ENCODE measurements at regions not wholly inside any gene's neighbourhood (a gene's known extent, or its start where the extent isn't known, plus 50 kb on each side); places are given as distances from the start of the nearest gene placed in this dataset.

DNA sequence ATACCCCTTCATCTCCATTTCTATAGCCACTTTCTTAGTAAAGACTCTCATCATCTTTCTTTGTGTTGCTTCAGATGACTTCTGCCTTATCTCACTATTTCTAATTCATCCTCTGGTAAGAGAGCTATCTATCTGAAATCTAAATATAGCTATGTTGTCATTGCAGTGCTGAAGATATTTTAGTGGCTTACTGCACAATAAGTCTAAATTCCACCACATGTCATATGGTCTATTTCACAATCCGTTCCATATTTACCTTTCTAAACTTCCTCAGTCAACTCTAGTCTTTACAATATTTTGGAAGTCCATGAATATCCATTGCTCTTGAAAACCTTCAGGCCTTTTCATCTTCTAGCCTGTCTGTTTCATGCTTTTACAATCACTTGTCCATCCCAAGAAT lies 465.1 kb upstream of the SLC10A2 start:
- TF ChIP-seq ZFP3 (tag by site-specific recombination; IDR thresholded peaks at IDR 0.05; ENCODE audit: low read depth) (no peak), ZXDB (tag by site-specific recombination; IDR thresholded peaks at IDR 0.05) (no peak), ZNF629 (tag by site-specific recombination; IDR thresholded peaks at IDR 0.05) (no peak), PRDM1 (tag by site-specific recombination; IDR thresholded peaks at IDR 0.05) (no peak), ZNF843 (tag by site-specific recombination; IDR thresholded peaks at IDR 0.05) (no peak), ZNF548 (tag by site-specific recombination; IDR thresholded peaks at IDR 0.05) (no peak)
- TF ChIP-seq, protein P1, sequence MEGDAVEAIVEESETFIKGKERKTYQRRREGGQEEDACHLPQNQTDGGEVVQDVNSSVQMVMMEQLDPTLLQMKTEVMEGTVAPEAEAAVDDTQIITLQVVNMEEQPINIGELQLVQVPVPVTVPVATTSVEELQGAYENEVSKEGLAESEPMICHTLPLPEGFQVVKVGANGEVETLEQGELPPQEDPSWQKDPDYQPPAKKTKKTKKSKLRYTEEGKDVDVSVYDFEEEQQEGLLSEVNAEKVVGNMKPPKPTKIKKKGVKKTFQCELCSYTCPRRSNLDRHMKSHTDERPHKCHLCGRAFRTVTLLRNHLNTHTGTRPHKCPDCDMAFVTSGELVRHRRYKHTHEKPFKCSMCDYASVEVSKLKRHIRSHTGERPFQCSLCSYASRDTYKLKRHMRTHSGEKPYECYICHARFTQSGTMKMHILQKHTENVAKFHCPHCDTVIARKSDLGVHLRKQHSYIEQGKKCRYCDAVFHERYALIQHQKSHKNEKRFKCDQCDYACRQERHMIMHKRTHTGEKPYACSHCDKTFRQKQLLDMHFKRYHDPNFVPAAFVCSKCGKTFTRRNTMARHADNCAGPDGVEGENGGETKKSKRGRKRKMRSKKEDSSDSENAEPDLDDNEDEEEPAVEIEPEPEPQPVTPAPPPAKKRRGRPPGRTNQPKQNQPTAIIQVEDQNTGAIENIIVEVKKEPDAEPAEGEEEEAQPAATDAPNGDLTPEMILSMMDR (tag by site-specific recombination; IDR thresholded peaks at IDR 0.05) = no peak
- TF ChIP-seq, protein P2, sequence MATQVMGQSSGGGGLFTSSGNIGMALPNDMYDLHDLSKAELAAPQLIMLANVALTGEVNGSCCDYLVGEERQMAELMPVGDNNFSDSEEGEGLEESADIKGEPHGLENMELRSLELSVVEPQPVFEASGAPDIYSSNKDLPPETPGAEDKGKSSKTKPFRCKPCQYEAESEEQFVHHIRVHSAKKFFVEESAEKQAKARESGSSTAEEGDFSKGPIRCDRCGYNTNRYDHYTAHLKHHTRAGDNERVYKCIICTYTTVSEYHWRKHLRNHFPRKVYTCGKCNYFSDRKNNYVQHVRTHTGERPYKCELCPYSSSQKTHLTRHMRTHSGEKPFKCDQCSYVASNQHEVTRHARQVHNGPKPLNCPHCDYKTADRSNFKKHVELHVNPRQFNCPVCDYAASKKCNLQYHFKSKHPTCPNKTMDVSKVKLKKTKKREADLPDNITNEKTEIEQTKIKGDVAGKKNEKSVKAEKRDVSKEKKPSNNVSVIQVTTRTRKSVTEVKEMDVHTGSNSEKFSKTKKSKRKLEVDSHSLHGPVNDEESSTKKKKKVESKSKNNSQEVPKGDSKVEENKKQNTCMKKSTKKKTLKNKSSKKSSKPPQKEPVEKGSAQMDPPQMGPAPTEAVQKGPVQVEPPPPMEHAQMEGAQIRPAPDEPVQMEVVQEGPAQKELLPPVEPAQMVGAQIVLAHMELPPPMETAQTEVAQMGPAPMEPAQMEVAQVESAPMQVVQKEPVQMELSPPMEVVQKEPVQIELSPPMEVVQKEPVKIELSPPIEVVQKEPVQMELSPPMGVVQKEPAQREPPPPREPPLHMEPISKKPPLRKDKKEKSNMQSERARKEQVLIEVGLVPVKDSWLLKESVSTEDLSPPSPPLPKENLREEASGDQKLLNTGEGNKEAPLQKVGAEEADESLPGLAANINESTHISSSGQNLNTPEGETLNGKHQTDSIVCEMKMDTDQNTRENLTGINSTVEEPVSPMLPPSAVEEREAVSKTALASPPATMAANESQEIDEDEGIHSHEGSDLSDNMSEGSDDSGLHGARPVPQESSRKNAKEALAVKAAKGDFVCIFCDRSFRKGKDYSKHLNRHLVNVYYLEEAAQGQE (tag by site-specific recombination; IDR thresholded peaks at IDR 0.05) = no peak
- TF ChIP-seq, protein P3, sequence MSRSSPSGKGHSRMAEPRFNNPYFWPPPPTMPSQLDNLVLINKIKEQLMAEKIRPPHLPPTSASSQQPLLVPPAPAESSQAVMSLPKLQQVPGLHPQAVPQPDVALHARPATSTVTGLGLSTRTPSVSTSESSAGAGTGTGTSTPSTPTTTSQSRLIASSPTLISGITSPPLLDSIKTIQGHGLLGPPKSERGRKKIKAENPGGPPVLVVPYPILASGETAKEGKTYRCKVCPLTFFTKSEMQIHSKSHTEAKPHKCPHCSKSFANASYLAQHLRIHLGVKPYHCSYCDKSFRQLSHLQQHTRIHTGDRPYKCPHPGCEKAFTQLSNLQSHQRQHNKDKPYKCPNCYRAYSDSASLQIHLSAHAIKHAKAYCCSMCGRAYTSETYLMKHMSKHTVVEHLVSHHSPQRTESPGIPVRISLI (tag by site-specific recombination; IDR thresholded peaks at IDR 0.05) = no peak
